Activated T-cell treated with anti-CD3 and anti-CD28 coated beads, Interleukin-2, amount 50 U/mL, for 4 hours (primary cell): ENCODE measurements at regions not wholly inside any gene's neighbourhood (a gene's known extent, or its start where the extent isn't known, plus 50 kb on each side); places are given as distances from the start of the nearest gene placed in this dataset.
"Not testable (repeated sequence)": the region's sequence is repeated elsewhere in the genome, so short reads cannot be mapped to it uniquely, and the experiment has no call there.

Source experiments
- ATAC-seq, 2 donors: fragments of 200-7000 bp; cut with Tn5 transposase; one replicate each; pipeline ENCODE4 v1.10.0; 2021
- DNase-seq: peaks from one replicate; pipeline ENCODE4 v3.0.0-alpha.2; 2020
- H3K27me3 Mint-ChIP-seq: one replicate; pipeline ENCODE4 v1.8.0; 2021; ENCODE audit warnings: low read depth, mixed read lengths
- H3K36me3 Mint-ChIP-seq: one replicate; pipeline ENCODE4 v1.8.0; 2022; ENCODE audit warnings: mixed read lengths; ENCODE audit not compliant: insufficient read depth
- H3K4me1 Mint-ChIP-seq: one replicate; pipeline ENCODE4 v1.8.0; 2021; ENCODE audit warnings: low read depth, mixed read lengths
- H3K4me3 Mint-ChIP-seq: one replicate; pipeline ENCODE4 v1.8.0; 2021; ENCODE audit warnings: mild to moderate bottlenecking, moderate library complexity, mixed read lengths
- H3K9me3 Mint-ChIP-seq: one replicate; pipeline ENCODE4 v1.8.0; 2021; ENCODE audit warnings: mixed read lengths

DNA sequence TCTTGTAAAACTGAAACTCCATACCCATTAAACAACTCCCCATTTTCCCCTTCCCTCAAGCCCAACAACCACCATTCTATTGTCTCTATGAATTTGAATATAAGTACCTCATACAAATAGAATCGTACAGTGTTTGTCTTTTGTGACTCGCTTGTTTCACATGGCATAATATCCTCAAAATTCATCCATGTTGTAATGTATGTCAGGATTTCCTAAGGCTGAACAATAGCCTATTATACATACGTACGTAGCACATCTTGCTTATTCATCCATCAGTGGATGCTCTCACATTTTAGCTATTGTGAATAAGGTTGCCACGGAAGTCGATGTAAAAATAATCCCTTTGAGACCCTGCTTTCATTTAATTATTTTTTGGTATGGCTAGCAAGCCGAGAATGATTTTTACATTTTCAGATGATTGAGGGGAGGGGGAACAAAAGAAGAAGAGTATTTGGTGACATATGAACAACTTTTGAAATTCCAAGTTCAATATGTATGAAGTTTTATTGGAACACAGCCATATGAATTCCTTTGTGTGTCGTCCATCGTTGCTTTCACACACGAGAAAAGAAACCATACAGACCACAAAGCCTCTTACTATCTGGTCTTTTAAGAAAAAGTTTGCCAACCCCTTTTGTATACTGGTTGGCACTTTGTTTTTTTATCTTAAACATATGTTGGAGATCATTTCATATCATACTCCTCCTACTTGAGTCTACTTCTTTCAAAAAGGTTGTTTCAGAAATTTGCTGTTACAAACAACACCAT, 371.2 kb downstream of the NPIPA8 start:
- Mint-ChIP-seq H3K27me3 (peaks cover 3% of the 10 kb centered on the region), H3K4me1 (no peaks in the 10 kb centered on the region), H3K36me3 (no peaks in the 10 kb centered on the region), H3K4me3 (no peak overlapping the region), H3K9me3 (no peaks in the 10 kb centered on the region)
- DNase-seq = no peak
- no peak for ATAC-seq

DNA sequence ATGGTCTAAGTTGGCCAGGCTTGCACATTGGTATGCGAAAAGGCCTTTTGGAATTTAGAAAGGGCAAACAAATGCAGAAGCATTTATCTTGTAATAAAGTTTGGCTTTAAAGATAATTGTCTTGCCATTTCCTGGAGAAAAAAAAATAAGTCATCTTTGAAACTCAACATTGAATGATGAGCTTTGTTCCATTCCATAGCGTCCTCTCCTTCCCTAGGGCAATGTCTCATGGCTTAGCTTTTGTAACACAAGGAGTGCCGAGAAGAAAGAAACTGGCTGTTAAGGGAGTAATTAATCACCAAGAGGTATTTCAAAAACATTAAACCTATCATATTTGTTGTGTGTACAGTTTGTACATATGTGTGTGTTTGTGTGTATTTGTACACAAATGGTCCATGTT, 372.3 kb downstream of the NPIPA8 start:
- H3K27me3 Mint-ChIP-seq = no peaks in the 10 kb centered on the region
- no peaks in the 10 kb centered on the region for H3K36me3 Mint-ChIP-seq
- no peaks in the 10 kb centered on the region for H3K4me1 Mint-ChIP-seq
- no peaks in the 10 kb centered on the region for H3K9me3 Mint-ChIP-seq
- no peak for ATAC-seq
- H3K4me3 Mint-ChIP-seq = no peak overlapping the region
- DNase-seq = no peak

DNA sequence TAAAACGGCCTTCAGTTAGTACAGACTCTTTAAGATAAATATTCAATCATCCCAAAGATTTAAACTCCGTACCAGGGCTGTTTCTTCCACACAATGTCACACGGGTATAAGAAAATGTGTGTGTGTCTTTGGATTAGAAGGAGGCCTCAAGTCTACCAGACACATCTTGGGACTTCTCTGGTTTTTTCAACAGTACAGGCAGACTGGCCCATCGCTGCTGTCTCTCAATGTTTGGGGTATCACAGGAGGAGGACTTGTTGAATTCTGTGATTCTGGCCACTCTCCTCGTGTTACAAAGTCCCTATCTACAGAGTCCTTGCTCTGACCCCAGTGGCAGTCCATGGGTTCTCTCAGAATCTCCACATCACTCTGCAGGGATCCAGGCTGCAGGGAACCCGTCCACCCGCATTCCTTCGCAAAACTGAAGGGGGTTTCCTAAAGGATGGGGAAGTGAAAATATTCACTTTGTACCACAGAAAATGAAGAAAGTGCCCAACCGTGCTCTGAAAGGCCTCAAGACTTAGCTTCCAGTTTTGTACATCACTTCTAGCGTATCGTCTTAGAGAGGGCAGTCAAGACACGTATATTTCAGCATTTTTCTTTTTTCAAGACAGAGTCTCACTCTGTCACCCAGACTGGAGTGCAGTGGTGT, 373.2 kb downstream of the NPIPA8 start:
- no peaks in the 10 kb centered on the region for H3K4me1 Mint-ChIP-seq
- ATAC-seq (no peak), DNase-seq (no peak)
- no peaks in the 10 kb centered on the region for H3K36me3 Mint-ChIP-seq
- H3K9me3 Mint-ChIP-seq = peaks cover 1% of the 10 kb centered on the region
- no peaks in the 10 kb centered on the region for H3K27me3 Mint-ChIP-seq
- no peak overlapping the region for H3K4me3 Mint-ChIP-seq

DNA sequence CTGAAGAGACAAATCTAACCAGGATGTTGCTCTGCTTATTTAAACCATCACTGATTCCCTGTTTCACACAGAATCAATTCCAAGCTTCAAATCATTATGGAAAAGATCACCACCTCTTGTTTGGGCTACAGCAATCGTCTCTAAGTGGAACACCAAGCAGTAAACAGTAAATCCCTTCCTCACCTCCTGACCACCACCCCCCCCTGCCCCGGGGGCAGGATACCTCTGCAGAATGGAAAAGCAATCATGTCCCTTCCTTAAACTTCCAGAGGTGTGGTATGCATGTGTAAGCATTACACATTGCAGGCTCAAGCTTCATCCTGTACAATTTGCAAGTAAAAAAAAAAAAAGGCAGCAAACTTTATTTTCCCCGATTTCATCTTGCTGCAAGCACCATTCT, 373.8 kb downstream of the NPIPA8 start:
- H3K27me3 Mint-ChIP-seq = no peaks in the 10 kb centered on the region
- no peak overlapping the region for H3K4me3 Mint-ChIP-seq
- DNase-seq (no peak), ATAC-seq (no peak)
- H3K36me3 Mint-ChIP-seq = no peaks in the 10 kb centered on the region
- H3K4me1 Mint-ChIP-seq = no peaks in the 10 kb centered on the region
- peaks cover 4% of the 10 kb centered on the region for H3K9me3 Mint-ChIP-seq

DNA sequence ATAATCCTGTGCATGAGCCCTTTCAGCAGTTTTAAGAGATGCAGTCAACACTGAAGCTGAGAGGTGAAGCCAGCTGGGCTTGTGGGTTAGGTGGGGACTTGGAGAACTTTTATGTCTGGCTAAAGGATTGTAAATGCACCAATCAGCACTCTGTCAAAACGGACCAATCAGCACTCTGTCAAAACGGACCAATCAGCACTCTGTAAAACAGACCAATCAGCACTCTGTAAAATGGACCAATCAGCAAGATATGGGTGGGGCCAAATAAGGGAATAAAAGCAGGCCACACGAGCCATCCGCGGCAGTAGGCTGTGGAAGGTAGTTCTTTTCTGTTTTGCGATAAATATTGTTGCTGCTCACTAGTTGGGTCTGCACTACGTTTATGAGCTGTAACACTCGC, 374.7 kb downstream of the NPIPA8 start:
- not testable (repeated sequence) for H3K9me3 Mint-ChIP-seq, H3K4me1 Mint-ChIP-seq, H3K27me3 Mint-ChIP-seq, H3K4me3 Mint-ChIP-seq, ATAC-seq, DNase-seq, H3K36me3 Mint-ChIP-seq

DNA sequence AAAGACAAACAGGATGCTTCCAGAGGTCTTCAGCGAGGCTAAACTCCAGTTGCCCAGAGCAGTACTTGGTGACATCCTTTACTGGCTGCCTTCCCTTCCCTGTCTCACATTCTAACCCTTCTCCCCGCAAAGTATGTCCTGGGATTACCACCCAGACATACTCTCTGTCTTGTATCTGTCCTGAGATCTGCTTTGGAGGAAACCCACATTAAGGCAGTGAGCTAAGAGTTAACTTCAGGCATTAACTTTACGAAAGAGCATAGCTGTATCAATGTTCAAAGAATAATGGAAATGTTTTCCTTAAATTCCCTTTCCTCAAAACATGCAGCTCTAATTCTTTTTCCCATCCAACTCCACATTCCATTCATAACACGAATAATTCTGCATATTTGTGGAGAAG, 385.2 kb downstream of the NPIPA8 start:
- no peak for ATAC-seq
- no peak overlapping the region for H3K4me3 Mint-ChIP-seq
- no peaks in the 10 kb centered on the region for H3K36me3 Mint-ChIP-seq

DNA sequence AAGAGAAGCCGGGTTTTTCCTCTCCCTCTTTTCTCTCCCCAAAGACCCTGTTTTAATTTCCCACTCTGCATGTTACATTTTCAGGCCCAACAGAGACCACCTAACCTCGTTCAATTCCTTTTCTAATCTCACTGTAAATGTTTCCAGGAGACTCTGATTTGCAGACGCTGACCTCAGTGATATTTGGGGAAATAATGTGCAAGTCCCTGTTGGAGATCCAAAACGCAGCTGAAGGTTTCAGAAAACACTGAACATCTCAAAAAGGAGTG, 386.6 kb downstream of the NPIPA8 start:
- H3K27me3 Mint-ChIP-seq = peaks cover 28% of the 10 kb centered on the region
- H3K36me3 Mint-ChIP-seq = no peaks in the 10 kb centered on the region
- no peaks in the 10 kb centered on the region for H3K9me3 Mint-ChIP-seq
- H3K4me3 Mint-ChIP-seq = no peak overlapping the region
- no peaks in the 10 kb centered on the region for H3K4me1 Mint-ChIP-seq
- ATAC-seq (no peak), DNase-seq (no peak)

More for the DNA sequence above, 385.2 kb downstream of the NPIPA8 start:
- Mint-ChIP-seq H3K27me3 (peaks cover 28% of the 10 kb centered on the region), H3K4me1 (no peaks in the 10 kb centered on the region), H3K9me3 (no peaks in the 10 kb centered on the region)
- DNase-seq = no peak

DNA sequence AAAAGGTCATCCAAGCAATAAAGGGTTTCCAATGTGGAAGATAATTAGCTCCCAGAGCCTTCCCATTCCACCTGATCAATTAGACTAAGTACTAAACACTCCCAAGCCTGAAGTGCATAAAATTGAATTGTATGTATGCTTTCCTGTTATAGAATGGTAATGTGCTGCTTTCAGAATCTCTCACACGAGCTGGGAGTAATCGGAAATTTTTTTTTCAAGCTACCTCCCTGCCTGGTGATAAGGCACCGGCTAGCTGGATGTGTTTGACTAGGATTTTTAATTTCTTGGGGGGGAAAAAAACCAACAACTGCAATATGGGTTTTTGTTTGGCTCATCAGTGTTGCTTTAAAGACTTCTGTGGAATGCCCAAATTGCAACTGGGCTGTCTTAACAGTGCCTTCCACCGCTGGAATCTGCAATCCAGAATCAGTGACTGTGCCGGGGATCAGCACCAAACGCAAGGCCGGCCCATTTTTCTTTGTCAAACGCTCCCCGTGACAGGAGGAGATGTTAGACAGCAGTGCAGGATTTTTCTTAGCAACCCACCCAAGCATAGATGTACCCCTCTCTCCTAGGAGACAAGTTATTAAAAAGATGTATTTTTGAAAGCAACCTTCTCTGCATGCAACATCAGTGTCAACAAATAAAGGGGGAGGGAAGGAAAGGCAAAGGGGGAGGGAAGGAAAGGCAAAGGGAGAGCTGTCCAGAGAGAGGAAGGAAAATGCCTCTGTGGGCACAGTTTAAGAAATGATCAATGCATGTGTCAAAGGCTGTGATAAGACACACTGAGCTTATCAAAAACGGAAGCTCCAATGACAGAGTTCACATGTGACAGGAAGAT, 387.2 kb downstream of the NPIPA8 start:
- Mint-ChIP-seq H3K4me3 (no peak overlapping the region), H3K27me3 (peaks cover 27% of the 10 kb centered on the region), H3K9me3 (no peaks in the 10 kb centered on the region), H3K4me1 (no peaks in the 10 kb centered on the region), H3K36me3 (no peaks in the 10 kb centered on the region)
- ATAC-seq = no peak
- DNase-seq = no peak

DNA sequence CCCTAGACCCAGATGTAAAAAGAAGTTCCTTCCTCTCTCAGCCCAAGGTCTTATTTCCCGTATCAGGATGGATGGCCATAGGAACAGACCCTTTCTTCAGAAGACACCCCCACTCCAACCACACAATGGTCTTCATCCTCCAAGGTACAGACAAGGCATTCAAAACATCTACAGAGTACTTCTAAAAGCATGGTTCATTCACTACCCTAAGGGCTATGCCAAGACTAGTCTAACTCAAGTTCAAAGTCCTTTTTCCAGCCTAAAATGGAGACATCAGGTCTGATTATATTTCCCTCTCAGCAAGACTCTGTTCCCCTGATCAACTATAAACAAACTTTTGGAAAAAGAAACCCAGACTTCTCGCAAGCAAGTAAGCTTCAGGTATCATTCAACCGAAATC, 388.9 kb downstream of the NPIPA8 start:
- DNase-seq = no peak
- Mint-ChIP-seq H3K4me1 (no peaks in the 10 kb centered on the region), H3K27me3 (peaks cover 26% of the 10 kb centered on the region), H3K9me3 (no peaks in the 10 kb centered on the region), H3K4me3 (no peak overlapping the region), H3K36me3 (no peaks in the 10 kb centered on the region)
- no peak for ATAC-seq

DNA sequence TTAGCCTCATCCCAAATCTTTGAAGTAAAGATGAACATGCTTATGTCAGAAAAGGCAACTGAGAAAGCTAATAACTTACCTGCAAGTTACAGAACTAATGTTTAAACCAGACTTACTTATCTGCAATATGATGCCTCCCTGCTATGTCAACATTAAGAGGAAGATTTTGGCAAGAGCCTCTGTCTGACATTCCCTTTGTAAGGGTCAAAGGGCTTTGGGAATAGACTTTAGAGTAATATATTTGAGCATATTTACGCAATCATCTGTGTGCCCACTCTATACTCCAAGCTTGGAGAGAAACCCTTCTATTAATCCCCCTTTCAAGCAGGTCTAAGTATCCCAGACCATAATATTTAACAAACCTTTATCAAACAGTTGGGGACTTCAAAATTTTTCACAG, 389.4 kb downstream of the NPIPA8 start:
- H3K4me3 Mint-ChIP-seq = no peak overlapping the region
- DNase-seq (no peak), ATAC-seq (no peak)
- no peaks in the 10 kb centered on the region for H3K4me1 Mint-ChIP-seq
- no peaks in the 10 kb centered on the region for H3K9me3 Mint-ChIP-seq
- H3K36me3 Mint-ChIP-seq = no peaks in the 10 kb centered on the region
- peaks cover 25% of the 10 kb centered on the region for H3K27me3 Mint-ChIP-seq

DNA sequence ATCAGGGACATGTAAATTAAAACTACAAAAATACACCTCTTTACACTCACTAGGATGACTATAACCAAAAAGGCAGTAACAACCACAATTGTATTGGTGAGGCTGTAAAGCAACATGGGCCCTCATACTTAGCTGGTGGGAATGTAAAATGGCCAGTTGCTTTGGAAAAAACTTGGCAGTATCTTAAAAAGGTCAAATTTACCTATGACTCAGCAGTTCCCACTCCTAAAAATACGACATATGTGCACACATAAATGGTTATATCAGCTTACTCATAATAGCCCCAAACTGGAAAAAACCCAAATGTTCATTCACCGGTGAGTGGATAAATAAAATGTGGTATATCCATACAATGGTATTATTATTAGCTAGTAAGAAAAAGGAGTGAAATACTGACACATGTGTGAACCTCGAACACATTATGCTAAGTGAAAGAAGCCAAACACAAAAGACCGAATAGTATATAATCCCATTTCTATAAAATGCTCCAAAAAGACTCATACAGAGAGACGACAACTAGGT, 391.4 kb downstream of the NPIPA8 start:
- Mint-ChIP-seq H3K27me3 (peaks cover 17% of the 10 kb centered on the region), H3K4me1 (no peaks in the 10 kb centered on the region), H3K9me3 (no peaks in the 10 kb centered on the region), H3K4me3 (no peak overlapping the region), H3K36me3 (no peaks in the 10 kb centered on the region)
- DNase-seq (no peak), ATAC-seq (no peak)

DNA sequence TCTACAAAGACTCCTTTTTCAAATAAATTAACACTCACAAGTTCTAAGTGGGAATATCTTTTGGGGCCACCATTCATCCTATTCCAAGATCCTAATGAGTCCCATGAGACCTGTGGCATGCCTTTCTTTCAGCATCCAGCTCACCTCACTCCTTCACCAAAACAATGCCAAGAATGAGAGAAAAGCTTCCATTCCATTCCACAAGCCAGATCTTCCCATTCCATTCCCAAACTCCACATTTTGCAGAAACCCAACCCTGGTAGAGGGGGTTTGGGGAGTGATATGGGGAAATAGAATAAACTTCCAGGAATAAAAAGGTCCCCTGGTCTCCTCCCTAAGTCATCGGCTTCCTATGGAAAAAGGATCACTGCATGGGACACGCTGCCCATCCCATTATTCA, 392.2 kb downstream of the NPIPA8 start:
- DNase-seq (no peak), ATAC-seq (no peak)
- Mint-ChIP-seq H3K4me1 (peaks cover 5% of the 10 kb centered on the region), H3K4me3 (no peak overlapping the region), H3K27me3 (peaks cover 12% of the 10 kb centered on the region), H3K9me3 (no peaks in the 10 kb centered on the region), H3K36me3 (no peaks in the 10 kb centered on the region)

DNA sequence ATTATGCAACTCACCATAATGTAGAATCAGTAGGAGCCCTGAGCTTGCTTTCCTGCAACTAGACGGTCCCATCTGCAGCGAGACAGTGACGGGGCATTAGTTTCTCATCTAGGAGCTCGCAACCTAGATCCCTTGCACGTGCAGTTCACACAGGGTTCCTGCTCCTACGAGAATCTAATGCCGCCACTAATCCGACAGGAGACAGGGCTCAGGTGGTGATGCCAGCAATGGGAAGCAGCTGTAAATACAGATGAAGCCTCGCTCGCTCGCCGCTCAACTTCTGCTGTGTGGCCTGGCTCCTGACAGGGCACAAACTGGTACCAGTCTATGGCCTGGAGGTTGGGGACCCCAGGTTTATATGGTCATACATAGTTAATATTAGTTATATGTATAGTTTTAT, 394.5 kb downstream of the NPIPA8 start:
- no peaks in the 10 kb centered on the region for H3K9me3 Mint-ChIP-seq
- H3K4me3 Mint-ChIP-seq = no peak overlapping the region
- DNase-seq (no peak), ATAC-seq (no peak)
- peaks cover 2% of the 10 kb centered on the region for H3K27me3 Mint-ChIP-seq
- no peaks in the 10 kb centered on the region for H3K36me3 Mint-ChIP-seq
- peaks cover 11% of the 10 kb centered on the region for H3K4me1 Mint-ChIP-seq

DNA sequence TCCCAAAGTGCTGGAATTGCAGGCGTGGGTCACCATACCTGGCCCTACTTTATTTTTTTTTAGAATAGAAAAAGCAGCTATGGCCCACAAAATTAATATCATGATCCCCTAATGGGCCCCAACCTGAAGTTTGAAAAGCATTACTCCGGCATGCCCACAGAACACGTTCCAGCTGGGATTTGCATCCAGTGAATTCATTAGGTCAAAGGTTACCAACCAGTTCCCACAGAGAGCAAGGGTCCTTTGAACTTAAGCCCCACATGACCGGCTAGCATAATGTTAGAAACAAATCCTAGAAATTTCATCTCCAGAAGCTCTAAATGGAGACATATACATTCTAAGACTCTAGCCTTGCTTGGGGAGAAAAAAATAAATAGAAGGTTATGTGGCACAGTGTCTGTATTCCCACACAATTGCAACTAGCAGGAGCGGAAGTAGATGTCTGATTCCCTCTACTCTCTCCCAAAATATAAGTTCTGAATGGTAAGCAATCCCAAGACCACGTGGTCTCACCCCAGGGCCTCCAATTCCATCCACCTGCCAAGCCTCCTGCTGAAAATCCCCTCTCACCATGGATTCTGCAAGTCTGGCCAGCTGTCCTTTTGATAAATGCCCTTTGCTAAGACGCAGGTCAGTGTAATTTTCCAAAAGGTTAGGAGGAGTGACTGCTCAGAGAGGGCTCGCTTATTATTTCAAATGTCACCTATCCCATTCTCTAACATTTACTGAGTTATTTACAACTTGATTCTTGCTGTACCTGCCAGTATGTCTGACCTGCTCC, 395.8 kb downstream of the NPIPA8 start:
- DNase-seq (no peak), ATAC-seq (no peak)
- Mint-ChIP-seq H3K4me3 (no peak overlapping the region), H3K4me1 (peaks cover 11% of the 10 kb centered on the region), H3K27me3 (peaks cover 2% of the 10 kb centered on the region), H3K36me3 (no peaks in the 10 kb centered on the region), H3K9me3 (no peaks in the 10 kb centered on the region)
